ENCODE measurements at regions not wholly inside any gene's neighbourhood (a gene's known extent, or its start where the extent isn't known, plus 50 kb on each side); places are given as distances from the start of the nearest gene placed in this dataset.

GRCh38 chr13:59409211-59409610 is 754.5 kb downstream of the DIAPH3 start:
- Histone ChIP-seq H3K4me3 (ENCODE audit: low read depth in 1 of 3, low read length in 3 of 3) (no peak overlapping the region), H3K9ac (ENCODE audit: low read depth in 1 of 2, low read length in 2 of 2) (no peak overlapping the region), H3K36me3 (ENCODE audit: control insufficient read depth in 4 of 4, insufficient read depth in 3 of 4, low read depth in 1 of 4, low read length in 3 of 4) (no peaks in the 10 kb centered on the region), H3K27me3 (ENCODE audit: control insufficient read depth in 4 of 4, insufficient read depth in 4 of 4, low read length in 3 of 4) (no peaks in the 10 kb centered on the region), H3K9me3 (ENCODE audit: control insufficient read depth in 4 of 4, low read length in 3 of 4) (no peaks in the 10 kb centered on the region), H3K27ac (ENCODE audit: low read depth in 1 of 2, low read length in 2 of 2) (no peak overlapping the region), H3K4me1 (ENCODE audit: control insufficient read depth in 4 of 4, insufficient read depth in 4 of 4, low read length in 3 of 4) (no peaks in the 10 kb centered on the region)
- DNase-seq (ENCODE audit: low spot score), result no peak
- WGBS, result 37% methylated on average over 2 of the region's 2 CpGs
- TF ChIP-seq ATF3 (IDR thresholded peaks at IDR 0.05) (no peak), YY1 (IDR thresholded peaks at IDR 0.05) (no peak), SP1 (IDR thresholded peaks at IDR 0.05) (no peak), CTCF (IDR thresholded peaks at IDR 0.05; ENCODE audit: low read depth, low read length, missing input control) (no peak), RXRA (IDR thresholded peaks at IDR 0.05) (no peak)

- H3K4me1 ChIP-seq (ENCODE audit: control insufficient read depth in 4 of 4, insufficient read depth in 4 of 4, low read length in 3 of 4), result no peaks in the 10 kb centered on the region
- no peak for DNase-seq (ENCODE audit: low spot score)
- no peaks in the 10 kb centered on the region for H3K36me3 ChIP-seq (ENCODE audit: control insufficient read depth in 4 of 4, insufficient read depth in 3 of 4, low read depth in 1 of 4, low read length in 3 of 4)
- WGBS, result 54% methylated on average over 8 of the region's 8 CpGs
- no peaks in the 10 kb centered on the region for H3K27me3 ChIP-seq (ENCODE audit: control insufficient read depth in 4 of 4, insufficient read depth in 4 of 4, low read length in 3 of 4)
- H3K9me3 ChIP-seq (ENCODE audit: control insufficient read depth in 4 of 4, low read length in 3 of 4), result no peaks in the 10 kb centered on the region
- H3K27ac ChIP-seq (ENCODE audit: low read depth in 1 of 2, low read length in 2 of 2), result no peak overlapping the region
- H3K9ac ChIP-seq (ENCODE audit: low read depth in 1 of 2, low read length in 2 of 2), result no peak overlapping the region
- no peak overlapping the region for H3K4me3 ChIP-seq (ENCODE audit: low read depth in 1 of 3, low read length in 3 of 3)
- TF ChIP-seq HNF4A (conservative IDR thresholded peaks at IDR 0.05), result no peak
- TF ChIP-seq ZBTB33 (IDR thresholded peaks at IDR 0.05), result no peak
- no peak for TF ChIP-seq HNF4G (IDR thresholded peaks at IDR 0.05)
- TF ChIP-seq CTCF (IDR thresholded peaks at IDR 0.05; ENCODE audit: low read depth, low read length, missing input control), result no peak
- no peak for TF ChIP-seq REST (IDR thresholded peaks at IDR 0.05)
- TF ChIP-seq ATF3 (IDR thresholded peaks at IDR 0.05), result no peak
- no peak for TF ChIP-seq RAD21 (IDR thresholded peaks at IDR 0.05)
- no peak for TF ChIP-seq GABPA (IDR thresholded peaks at IDR 0.05 in 1 of 2, conservative IDR thresholded peaks at IDR 0.05 in 1 of 2)
Observed at GRCh38 chr13:59409634-59410200, 754.0 kb downstream of the DIAPH3 start.
